DND-41 (cell line): ENCODE measurements at regions not wholly inside any gene's neighbourhood (a gene's known extent, or its start where the extent isn't known, plus 50 kb on each side); places are given as distances from the start of the nearest gene placed in this dataset.

Experiments used
- ATAC-seq: fragments of 200-7000 bp; cut with Tn5 transposase; 3 replicates; pipeline ENCODE4 v1.9.1; 2021; ENCODE audit warnings: low read depth; ENCODE audit not compliant: insufficient read depth
- DNase-seq: peaks from one replicate; pipeline ENCODE4 v3.0.0-alpha.2; 2020
- H2AFZ ChIP-seq: 2 replicates; pipeline ENCODE4 v1.6.0; 2012; ENCODE audit warnings: low read depth, low read length
- H3K27ac ChIP-seq: 2 replicates; pipeline ENCODE4 v1.5.1; 2012; ENCODE audit warnings: low read length, inconsistent platforms
- H3K27me3 ChIP-seq: fragments of 200-600 bp; sonication (generic); 2 replicates; pipeline ENCODE4 v1.6.0; 2012; ENCODE audit warnings: low read length, mild to moderate bottlenecking, inconsistent platforms; ENCODE audit not compliant: insufficient read depth, poor library complexity
- H3K36me3 ChIP-seq: 2 replicates; pipeline ENCODE4 v1.5.1; 2012; ENCODE audit warnings: low read length, inconsistent platforms; ENCODE audit not compliant: insufficient read depth
- H3K4me1 ChIP-seq: 2 replicates; pipeline ENCODE4 v1.5.1; 2012; ENCODE audit warnings: mild to moderate bottlenecking, low read length; ENCODE audit not compliant: insufficient read depth
- H3K4me2 ChIP-seq: 2 replicates; pipeline ENCODE4 v1.6.0; 2012; ENCODE audit warnings: mild to moderate bottlenecking, moderate library complexity, low read length, inconsistent platforms; ENCODE audit not compliant: insufficient read depth
- H3K4me3 ChIP-seq, 2 experiments: fragments of 200-600 bp in 1 of 2; shearing (Covaris generic) in 1 of 2; 2 replicates each; pipeline ENCODE4 v1.5.1; 2012 to 2016; ENCODE audit warnings: inconsistent platforms in 2 of 2, low read length in 2 of 2, mild to moderate bottlenecking in 2 of 2, low read depth in 1 of 2, moderate library complexity in 1 of 2
- H3K79me2 ChIP-seq: 2 replicates; pipeline ENCODE4 v1.6.0; 2012; ENCODE audit warnings: low read length, inconsistent platforms; ENCODE audit not compliant: insufficient read depth
- H3K9ac ChIP-seq: 2 replicates; pipeline ENCODE4 v1.6.0; 2012; ENCODE audit warnings: low read depth, mild to moderate bottlenecking, inconsistent platforms, low read length, moderate library complexity
- H3K9me3 ChIP-seq: 2 replicates; pipeline ENCODE4 v1.5.1; 2012; ENCODE audit warnings: low read length, moderate library complexity, mild to moderate bottlenecking, inconsistent platforms; ENCODE audit not compliant: insufficient read depth, severe bottlenecking
- H4K20me1 ChIP-seq: 2 replicates; pipeline ENCODE4 v1.6.0; 2012; ENCODE audit warnings: low read length; ENCODE audit not compliant: insufficient read depth
- EZH2 ChIP-seq: IDR thresholded peaks from 3 replicates; pipeline ENCODE4 v1.6.1; 2012; ENCODE audit warnings: borderline replicate concordance, low read depth, mild to moderate bottlenecking, moderate library complexity, low read length, inconsistent platforms; ENCODE audit not compliant: severe bottlenecking
- TF ChIP-seq, protein P1 (sequence below): IDR thresholded peaks from 2 replicates; pipeline ENCODE4 v1.5.1; 2012; ENCODE audit warnings: borderline replicate concordance, low read length, moderate library complexity, mild to moderate bottlenecking; ENCODE audit not compliant: poor library complexity, severe bottlenecking; ENCODE audit errors: extremely low read depth

DNA sequence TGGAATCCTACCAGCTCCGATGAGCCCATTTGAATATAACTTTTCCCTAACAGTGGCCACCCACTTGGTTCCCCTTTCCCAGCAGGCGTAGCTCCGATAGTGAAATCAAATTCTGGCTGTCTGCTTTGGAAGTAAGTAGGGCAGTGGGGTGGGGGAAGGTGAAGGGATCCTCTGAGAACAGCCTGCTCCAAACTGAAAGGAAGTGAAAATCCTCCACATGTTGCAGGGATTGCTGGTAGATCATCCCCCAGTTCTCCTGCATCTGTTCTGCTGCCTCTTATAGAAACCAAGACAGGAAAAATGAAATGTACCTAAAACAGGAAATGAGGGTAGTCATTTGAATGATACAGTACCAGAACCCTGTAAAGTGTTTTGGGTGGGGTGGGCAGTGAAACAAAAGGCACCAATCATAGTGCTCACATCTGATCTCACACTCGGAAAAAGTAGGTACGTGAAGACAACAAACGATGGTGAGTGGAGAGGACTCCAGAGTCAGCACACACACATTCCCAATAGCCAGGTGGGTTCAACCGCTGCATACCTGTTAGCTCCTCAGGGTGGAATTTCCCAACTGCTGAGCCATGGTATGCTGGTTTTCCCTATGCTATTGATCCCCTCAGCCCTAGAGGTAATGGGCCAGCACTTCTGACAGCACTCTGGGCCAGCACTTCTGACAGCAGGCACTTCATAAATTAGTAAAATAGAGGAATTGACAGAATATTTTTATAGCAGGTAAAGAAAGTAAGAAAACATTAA, 304.9 kb upstream of the ADAMTS9 start:
- Histone ChIP-seq H3K4me2 (no peak overlapping the region), H3K9ac (no peak overlapping the region), H3K4me3 (no peak overlapping the region), H3K9me3 (no peaks in the 10 kb centered on the region), H2AFZ (no peak overlapping the region), H3K36me3 (no peaks in the 10 kb centered on the region), H3K27ac (no peak overlapping the region), H3K27me3 (no peaks in the 10 kb centered on the region), H3K79me2 (no peaks in the 10 kb centered on the region), H3K4me1 (no peaks in the 10 kb centered on the region), H4K20me1 (no peaks in the 10 kb centered on the region)
- DNase-seq (no peak), ATAC-seq (no peak)
- TF ChIP-seq, protein P1, sequence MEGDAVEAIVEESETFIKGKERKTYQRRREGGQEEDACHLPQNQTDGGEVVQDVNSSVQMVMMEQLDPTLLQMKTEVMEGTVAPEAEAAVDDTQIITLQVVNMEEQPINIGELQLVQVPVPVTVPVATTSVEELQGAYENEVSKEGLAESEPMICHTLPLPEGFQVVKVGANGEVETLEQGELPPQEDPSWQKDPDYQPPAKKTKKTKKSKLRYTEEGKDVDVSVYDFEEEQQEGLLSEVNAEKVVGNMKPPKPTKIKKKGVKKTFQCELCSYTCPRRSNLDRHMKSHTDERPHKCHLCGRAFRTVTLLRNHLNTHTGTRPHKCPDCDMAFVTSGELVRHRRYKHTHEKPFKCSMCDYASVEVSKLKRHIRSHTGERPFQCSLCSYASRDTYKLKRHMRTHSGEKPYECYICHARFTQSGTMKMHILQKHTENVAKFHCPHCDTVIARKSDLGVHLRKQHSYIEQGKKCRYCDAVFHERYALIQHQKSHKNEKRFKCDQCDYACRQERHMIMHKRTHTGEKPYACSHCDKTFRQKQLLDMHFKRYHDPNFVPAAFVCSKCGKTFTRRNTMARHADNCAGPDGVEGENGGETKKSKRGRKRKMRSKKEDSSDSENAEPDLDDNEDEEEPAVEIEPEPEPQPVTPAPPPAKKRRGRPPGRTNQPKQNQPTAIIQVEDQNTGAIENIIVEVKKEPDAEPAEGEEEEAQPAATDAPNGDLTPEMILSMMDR: no peak
- TF ChIP-seq EZH2: no peak

DNA sequence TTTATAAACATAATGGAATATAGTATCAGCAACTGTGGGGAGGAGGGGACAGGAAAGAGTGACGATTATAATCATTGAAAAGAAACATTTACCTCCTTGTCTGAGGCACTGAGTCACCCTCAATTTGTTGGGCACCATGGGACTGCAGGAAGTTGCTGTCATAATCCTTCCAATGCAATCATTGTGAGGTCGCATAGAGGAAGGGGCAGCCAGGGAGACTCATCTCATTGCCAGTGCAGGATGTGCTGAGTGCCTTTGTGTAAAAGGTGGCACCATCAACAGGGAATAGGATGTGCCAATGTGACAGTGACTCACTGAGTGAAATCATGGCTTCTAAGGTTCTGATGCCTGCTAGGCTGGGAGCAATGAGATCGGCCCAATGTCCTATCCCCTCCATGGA, 300.4 kb upstream of the ADAMTS9 start:
- no peak for ATAC-seq
- Histone ChIP-seq H3K36me3 (no peaks in the 10 kb centered on the region), H2AFZ (no peak overlapping the region), H3K4me1 (no peaks in the 10 kb centered on the region), H3K27ac (no peak overlapping the region), H3K27me3 (no peaks in the 10 kb centered on the region), H3K4me3 (no peak overlapping the region), H3K79me2 (no peaks in the 10 kb centered on the region), H3K4me2 (no peak overlapping the region), H3K9ac (no peak overlapping the region), H3K9me3 (no peaks in the 10 kb centered on the region), H4K20me1 (no peaks in the 10 kb centered on the region)
- no peak for DNase-seq
- TF ChIP-seq EZH2: no peak
- TF ChIP-seq, protein P1: no peak

DNA sequence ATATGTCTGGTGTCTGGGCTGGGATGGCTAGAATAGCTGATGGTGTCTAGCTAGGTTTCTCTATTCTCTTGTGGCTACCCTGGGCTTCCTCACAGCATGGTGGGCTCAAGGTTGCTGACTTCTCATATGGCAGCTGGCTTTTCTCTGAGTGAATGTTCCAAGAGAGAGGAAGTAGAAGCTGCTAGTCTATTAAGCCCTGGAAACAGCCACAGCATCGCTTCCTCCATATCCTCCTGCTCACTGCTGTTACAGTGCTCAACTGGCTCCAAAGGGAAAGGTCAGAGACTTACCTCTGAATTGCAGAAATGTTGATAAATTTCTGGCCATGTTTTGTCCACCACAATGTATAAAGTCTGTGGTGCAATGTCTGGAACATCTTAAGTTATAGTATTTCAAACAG, 299.9 kb upstream of the ADAMTS9 start:
- H3K4me1 ChIP-seq: no peaks in the 10 kb centered on the region
- no peaks in the 10 kb centered on the region for H3K36me3 ChIP-seq
- no peak for TF ChIP-seq EZH2
- TF ChIP-seq, protein P1: no peak
- H3K27ac ChIP-seq: no peak overlapping the region
- no peaks in the 10 kb centered on the region for H3K79me2 ChIP-seq
- no peaks in the 10 kb centered on the region for H3K9me3 ChIP-seq
- ATAC-seq (no peak), DNase-seq (no peak)
- H3K4me3 ChIP-seq: no peak overlapping the region
- H3K9ac ChIP-seq: no peak overlapping the region
- H3K4me2 ChIP-seq: no peak overlapping the region
- H2AFZ ChIP-seq: no peak overlapping the region
- no peaks in the 10 kb centered on the region for H4K20me1 ChIP-seq
- no peaks in the 10 kb centered on the region for H3K27me3 ChIP-seq
